ENCODE measurements at regions not wholly inside any gene's neighbourhood (a gene's known extent, or its start where the extent isn't known, plus 50 kb on each side); places are given as distances from the start of the nearest gene placed in this dataset.

GRCh38 chr10:106410331-106410730 is 754.2 kb downstream of the SORCS1 start:
- TF ChIP-seq, protein P1, sequence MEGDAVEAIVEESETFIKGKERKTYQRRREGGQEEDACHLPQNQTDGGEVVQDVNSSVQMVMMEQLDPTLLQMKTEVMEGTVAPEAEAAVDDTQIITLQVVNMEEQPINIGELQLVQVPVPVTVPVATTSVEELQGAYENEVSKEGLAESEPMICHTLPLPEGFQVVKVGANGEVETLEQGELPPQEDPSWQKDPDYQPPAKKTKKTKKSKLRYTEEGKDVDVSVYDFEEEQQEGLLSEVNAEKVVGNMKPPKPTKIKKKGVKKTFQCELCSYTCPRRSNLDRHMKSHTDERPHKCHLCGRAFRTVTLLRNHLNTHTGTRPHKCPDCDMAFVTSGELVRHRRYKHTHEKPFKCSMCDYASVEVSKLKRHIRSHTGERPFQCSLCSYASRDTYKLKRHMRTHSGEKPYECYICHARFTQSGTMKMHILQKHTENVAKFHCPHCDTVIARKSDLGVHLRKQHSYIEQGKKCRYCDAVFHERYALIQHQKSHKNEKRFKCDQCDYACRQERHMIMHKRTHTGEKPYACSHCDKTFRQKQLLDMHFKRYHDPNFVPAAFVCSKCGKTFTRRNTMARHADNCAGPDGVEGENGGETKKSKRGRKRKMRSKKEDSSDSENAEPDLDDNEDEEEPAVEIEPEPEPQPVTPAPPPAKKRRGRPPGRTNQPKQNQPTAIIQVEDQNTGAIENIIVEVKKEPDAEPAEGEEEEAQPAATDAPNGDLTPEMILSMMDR (IDR thresholded peaks at IDR 0.05; ENCODE audit: extremely low read depth, missing control alignments): no peak
- no peak for DNase-seq (ENCODE audit: low spot score)

GRCh38 chr10:106405141-106405540 is 759.4 kb downstream of the SORCS1 start:
- TF ChIP-seq, protein P1 (IDR thresholded peaks at IDR 0.05; ENCODE audit: extremely low read depth, missing control alignments): no peak
- no peak for DNase-seq (ENCODE audit: low spot score)

DNA sequence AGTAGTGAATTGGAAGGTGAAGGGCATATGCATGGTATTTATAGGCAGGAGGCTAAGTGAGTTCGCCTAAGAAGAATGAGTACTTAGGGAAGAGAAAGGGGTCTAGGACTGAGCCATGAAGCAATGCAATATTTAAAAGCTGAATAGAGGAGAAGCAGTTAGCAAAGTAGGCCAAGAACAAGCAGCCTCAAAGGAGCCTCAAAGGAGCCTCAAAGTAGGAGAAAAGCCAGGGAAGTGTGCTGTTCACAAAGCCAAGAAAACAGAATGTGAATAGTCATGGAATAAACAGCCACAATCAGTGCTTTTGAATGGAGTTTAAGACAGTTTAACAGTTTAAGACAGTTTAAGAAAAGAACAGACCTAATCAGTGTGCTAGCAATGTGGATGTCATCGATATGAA is 762.0 kb downstream of the SORCS1 start:
- TF ChIP-seq, protein P1 (IDR thresholded peaks at IDR 0.05; ENCODE audit: extremely low read depth, missing control alignments): no peak

GRCh38 chr10:106401967-106402366 is 762.5 kb downstream of the SORCS1 start:
- no peak for DNase-seq (ENCODE audit: low spot score)
- TF ChIP-seq, protein P1 (IDR thresholded peaks at IDR 0.05; ENCODE audit: extremely low read depth, missing control alignments): no peak

More for the DNA sequence above, 762.0 kb downstream of the SORCS1 start:
- DNase-seq (ENCODE audit: low spot score): no peak

- DNase-seq (ENCODE audit: low spot score): no peak
- TF ChIP-seq, protein P1 (IDR thresholded peaks at IDR 0.05; ENCODE audit: extremely low read depth, missing control alignments): no peak
Observed at GRCh38 chr10:106401161-106401560, 763.3 kb downstream of the SORCS1 start.

GRCh38 chr10:106399112-106399511 is 765.4 kb downstream of the SORCS1 start:
- TF ChIP-seq, protein P1 (IDR thresholded peaks at IDR 0.05; ENCODE audit: extremely low read depth, missing control alignments): no peak
- DNase-seq (ENCODE audit: low spot score): no peak

- TF ChIP-seq, protein P1 (IDR thresholded peaks at IDR 0.05; ENCODE audit: extremely low read depth, missing control alignments): no peak
Observed at GRCh38 chr10:106396192-106396591, 768.3 kb downstream of the SORCS1 start.

More at GRCh38 chr10:106396192-106396591, 768.3 kb downstream of the SORCS1 start:
- DNase-seq (ENCODE audit: low spot score): no peak

All from GM20000 (cell line).